Ishikawa (cell line): ENCODE measurements at regions not wholly inside any gene's neighbourhood (a gene's known extent, or its start where the extent isn't known, plus 50 kb on each side); places are given as distances from the start of the nearest gene placed in this dataset.

Experiments
- CREB1 ChIP-seq: IDR thresholded peaks from 2 replicates; pipeline ENCODE4 v1.6.1; 2012; ENCODE audit warnings: low read depth
- EGR1 ChIP-seq: IDR thresholded peaks from 2 replicates; pipeline ENCODE4 v1.6.1; 2012
- FOXM1 ChIP-seq: IDR thresholded peaks from 2 replicates; pipeline ENCODE4 v1.6.1; 2012; ENCODE audit warnings: low read depth, borderline replicate concordance
- TCF12 ChIP-seq: IDR thresholded peaks from 2 replicates; pipeline ENCODE4 v1.6.1; 2012; ENCODE audit warnings: low read depth
- TEAD4 ChIP-seq: IDR thresholded peaks from 2 replicates; pipeline ENCODE4 v1.6.1; 2012
- ZBTB7A ChIP-seq: IDR thresholded peaks from 2 replicates; pipeline ENCODE4 v1.6.1; 2012; ENCODE audit warnings: low read depth
- TF ChIP-seq, protein P1 (sequence below): IDR thresholded peaks from 2 replicates; pipeline ENCODE4 v1.6.1; 2012; ENCODE audit warnings: low read depth, mild to moderate bottlenecking
- TF ChIP-seq, protein P2 (sequence below): IDR thresholded peaks from 2 replicates; pipeline ENCODE4 v1.6.1; 2012

DNA sequence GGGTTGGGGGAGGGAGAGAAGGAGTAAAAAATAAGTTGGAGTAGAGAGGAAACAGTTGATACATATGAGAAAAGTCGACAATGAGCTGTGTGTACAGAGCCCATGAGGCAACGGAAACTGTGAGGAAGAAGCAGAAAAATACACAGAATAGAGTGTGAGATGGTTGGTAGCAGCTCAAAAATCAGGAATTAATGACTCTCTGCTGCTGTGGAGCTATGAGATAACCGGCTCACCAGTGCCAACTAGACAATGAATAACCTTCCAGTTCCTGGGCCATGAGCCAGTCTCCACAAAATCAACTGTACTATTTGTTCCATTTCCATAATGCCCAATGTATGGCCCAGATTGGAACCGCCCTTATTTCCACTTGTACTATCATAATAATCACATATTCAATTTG is 53.1 kb upstream of the NREP start:
- TF ChIP-seq FOXM1 (no peak), ZBTB7A (no peak), EGR1 (no peak), TEAD4 (no peak), TCF12 (no peak), CREB1 (no peak)
- TF ChIP-seq, protein P1, sequence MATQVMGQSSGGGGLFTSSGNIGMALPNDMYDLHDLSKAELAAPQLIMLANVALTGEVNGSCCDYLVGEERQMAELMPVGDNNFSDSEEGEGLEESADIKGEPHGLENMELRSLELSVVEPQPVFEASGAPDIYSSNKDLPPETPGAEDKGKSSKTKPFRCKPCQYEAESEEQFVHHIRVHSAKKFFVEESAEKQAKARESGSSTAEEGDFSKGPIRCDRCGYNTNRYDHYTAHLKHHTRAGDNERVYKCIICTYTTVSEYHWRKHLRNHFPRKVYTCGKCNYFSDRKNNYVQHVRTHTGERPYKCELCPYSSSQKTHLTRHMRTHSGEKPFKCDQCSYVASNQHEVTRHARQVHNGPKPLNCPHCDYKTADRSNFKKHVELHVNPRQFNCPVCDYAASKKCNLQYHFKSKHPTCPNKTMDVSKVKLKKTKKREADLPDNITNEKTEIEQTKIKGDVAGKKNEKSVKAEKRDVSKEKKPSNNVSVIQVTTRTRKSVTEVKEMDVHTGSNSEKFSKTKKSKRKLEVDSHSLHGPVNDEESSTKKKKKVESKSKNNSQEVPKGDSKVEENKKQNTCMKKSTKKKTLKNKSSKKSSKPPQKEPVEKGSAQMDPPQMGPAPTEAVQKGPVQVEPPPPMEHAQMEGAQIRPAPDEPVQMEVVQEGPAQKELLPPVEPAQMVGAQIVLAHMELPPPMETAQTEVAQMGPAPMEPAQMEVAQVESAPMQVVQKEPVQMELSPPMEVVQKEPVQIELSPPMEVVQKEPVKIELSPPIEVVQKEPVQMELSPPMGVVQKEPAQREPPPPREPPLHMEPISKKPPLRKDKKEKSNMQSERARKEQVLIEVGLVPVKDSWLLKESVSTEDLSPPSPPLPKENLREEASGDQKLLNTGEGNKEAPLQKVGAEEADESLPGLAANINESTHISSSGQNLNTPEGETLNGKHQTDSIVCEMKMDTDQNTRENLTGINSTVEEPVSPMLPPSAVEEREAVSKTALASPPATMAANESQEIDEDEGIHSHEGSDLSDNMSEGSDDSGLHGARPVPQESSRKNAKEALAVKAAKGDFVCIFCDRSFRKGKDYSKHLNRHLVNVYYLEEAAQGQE = no peak
- TF ChIP-seq, protein P2, sequence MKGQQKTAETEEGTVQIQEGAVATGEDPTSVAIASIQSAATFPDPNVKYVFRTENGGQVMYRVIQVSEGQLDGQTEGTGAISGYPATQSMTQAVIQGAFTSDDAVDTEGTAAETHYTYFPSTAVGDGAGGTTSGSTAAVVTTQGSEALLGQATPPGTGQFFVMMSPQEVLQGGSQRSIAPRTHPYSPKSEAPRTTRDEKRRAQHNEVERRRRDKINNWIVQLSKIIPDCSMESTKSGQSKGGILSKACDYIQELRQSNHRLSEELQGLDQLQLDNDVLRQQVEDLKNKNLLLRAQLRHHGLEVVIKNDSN = no peak
